DMS53 (cell line): ENCODE measurements at regions not wholly inside any gene's neighbourhood (a gene's known extent, or its start where the extent isn't known, plus 50 kb on each side); places are given as distances from the start of the nearest gene placed in this dataset.

Experiments used
- DNase-seq: peaks from one replicate; lab custom pipeline; 2025; lab: John Stamatoyannopoulos, UW

DNA sequence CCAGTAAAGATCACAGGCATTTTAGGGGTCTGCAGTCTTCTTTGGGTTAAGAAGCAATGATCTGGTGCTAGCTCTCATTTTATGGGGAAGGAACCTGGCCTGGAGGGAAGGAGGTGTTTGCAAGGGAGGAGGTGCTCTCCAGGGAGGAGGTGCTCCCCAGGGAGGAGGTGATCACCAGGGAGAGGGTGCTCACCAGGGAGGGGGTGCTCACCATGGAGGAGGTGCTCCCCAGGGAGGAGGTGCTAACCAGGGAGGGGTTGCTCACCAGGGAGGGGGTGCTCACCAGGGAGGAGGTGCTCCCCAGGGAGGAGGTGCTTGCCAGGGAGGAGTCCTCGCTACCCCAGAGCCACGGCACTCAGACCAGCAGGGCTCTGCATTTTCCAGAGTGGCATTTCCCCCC is 115.7 kb downstream of the TLE3 start:
- DNase-seq, result no peak

DNA sequence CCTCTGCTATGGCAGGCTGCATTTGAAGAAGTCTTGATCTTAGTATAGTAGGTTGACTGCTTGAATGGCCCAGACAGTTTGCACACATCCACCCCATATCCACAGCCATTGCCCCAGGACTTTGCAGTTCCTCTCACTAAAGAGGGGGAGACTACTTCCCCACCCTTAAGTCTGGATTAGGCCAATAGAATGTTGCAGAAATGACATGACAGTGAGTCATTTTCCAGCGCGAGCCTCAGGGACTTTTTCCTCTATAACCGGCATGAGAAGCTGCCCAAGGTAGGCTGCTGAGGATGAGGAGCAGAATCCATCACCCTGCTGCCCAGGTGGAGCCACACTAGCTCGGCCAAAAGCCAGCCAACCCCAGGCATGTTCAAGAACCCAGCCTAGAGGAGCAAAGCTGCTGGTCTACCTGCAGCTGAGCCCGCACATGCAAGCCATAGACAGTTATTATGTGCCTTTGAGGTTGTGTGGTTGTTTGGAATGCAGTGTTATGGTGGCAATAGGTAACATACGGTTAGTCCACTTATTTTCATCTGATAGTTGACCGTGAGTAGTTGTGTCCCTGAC is 113.9 kb downstream of the TLE3 start:
- no peak for DNase-seq

DNA sequence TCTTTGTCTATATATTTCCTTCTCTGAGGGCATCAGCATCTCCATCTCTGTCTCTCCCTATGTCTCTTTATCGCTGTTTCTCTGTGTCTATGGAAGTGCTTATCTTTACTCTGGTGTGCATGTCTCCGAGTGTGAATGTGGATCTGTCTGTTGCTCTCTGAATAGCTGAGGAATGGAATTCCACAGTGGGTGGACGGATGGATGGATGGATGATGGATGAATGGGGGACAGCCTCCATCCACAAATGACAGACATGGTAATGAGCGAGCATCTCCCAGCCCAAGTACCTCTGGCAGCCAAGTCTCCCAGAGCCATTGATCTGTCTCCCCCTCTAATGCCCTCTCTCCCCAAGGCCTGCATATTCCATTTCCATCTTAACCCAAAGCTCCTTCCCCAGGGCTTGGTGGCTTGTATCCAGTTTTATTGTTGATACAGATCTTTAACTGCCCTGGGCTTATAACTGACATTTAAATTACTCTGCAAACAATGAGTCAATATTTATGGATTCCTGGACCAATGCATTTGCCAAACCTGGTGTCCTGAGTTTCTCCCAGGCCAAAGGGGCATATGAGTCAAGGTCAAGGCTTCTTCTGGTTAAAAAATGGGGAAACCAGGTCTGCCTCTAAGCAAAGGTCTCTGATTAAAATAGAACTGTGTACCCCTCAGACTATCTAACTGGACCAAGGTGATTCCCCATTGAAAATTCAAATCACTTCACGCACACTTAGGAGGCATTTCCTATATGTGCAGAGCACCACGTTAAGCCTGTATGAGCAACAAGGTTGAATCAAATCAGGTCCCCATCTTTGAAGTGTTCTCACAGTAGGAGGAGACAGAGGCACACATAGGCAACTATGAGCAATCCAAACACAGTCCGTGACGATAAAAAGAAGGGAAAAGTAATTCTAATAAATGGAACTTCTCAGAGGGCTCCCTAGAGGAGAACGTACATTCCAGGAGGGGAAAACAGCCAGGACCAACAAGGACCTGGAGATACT is 109.9 kb downstream of the TLE3 start:
- DNase-seq, result peak; percentile 63

DNA sequence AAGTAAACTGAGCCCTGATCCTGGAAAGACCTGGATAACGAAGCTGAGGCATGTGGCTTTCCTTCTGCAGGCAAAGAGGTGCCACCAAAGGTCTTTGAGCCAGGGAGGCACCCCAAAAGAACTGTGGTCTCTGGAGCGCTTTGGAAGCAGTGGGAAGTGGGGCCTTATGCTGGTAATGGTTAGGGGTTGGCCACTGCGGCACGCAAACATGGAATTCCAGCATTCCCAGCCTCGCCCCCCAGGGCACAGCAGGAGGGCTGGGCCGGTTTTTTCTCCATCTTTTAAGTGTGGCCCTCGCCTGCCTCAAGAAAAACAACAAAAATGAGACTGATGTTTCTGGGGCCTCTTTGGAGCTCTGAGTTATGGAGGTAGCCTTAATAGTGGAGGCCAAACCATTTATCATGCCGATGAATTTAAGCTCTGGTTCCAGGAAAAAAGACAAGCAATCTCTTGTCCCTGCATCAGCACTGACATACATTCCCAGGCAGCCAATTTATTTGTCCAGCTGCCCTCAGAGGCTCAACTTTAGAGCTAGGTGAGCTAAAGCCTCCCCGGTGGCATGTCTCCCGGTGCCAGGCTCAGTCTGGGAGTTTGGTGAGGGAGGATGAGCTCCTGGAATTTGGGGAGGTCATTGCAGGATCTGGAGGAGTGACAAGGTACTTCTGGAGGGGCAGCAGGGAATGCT is 109.0 kb downstream of the TLE3 start:
- DNase-seq, result no peak

DNA sequence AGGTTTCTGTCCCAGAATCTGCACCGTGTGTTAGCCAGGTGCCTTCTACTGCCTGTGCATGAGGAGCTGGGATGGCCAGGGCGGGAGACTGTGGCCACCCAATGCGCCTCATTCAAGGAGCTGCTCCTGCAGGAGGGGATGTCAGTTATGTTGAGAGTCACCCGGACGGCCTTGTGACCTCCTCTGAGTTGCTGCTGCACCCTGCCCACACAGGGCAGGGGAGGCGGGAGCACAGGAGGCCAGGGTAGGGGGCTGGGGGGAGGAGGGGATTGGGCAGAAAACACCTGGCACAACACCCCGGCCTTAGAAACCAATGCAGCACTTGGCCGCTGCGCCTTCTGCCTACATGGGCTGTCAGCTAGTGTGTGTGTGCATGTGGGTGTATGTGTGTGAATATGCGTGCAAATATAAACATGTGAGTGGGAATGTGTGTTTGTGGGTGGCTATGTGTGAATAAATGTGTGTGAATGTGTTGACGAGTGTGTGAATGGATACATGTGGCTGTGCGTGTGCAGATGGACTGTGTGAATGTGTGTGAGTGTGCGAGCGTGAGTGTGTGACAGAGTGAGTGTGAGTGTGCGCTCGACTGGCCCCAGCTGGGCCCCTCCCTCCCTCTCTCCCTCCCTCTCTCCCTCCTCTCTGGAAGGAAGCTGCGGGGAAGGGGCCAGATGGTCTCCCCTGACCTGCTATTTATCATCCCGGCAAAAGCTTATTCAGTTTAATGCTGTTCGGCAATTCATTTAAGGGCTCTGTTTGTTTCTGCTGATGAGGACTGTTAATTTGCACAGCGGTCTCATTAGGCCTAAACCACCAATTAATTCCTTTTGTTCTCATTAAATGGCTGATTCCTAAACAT is 106.9 kb downstream of the TLE3 start:
- no peak for DNase-seq

DNA sequence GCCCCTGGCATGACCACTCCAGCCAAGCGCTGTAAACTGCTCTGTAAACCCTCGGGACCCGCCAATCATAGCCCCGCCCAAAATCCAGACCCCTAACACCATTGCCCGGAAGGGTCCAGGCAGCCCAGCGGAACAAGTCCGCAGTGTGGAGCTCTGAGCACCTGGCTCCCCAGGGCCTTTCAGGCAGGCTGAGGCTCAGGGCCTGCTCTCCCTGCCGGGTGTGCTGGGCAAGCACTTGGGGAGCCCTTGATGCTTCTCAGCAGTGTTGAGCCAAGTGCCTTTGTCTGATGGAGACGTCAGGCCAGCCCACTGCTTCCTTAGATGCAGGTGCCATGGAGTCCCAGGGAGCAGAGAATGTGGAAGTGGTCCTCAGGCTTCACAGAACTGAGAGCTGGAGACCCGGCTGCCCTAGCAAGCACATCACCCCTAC is 106.2 kb downstream of the TLE3 start:
- no peak for DNase-seq

DNA sequence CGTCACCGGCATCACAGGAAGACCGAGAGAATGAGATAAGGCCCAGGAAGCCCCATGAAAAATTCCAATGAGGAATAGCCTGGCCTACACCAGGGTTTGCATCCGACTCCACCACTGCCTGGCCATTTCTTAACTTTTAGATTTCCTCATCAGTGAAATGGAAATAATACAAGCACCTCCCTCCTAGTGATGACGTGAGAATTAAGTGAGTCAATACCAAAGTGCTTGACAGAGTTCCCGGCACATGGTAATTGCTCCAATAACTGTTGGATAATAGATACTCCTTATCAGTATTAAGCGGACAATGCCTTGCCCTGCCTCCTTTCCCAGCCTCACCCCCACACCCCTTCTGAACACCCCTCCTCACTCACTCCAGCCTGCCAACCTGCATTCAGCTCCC is 105.4 kb downstream of the TLE3 start:
- DNase-seq, result no peak

DNA sequence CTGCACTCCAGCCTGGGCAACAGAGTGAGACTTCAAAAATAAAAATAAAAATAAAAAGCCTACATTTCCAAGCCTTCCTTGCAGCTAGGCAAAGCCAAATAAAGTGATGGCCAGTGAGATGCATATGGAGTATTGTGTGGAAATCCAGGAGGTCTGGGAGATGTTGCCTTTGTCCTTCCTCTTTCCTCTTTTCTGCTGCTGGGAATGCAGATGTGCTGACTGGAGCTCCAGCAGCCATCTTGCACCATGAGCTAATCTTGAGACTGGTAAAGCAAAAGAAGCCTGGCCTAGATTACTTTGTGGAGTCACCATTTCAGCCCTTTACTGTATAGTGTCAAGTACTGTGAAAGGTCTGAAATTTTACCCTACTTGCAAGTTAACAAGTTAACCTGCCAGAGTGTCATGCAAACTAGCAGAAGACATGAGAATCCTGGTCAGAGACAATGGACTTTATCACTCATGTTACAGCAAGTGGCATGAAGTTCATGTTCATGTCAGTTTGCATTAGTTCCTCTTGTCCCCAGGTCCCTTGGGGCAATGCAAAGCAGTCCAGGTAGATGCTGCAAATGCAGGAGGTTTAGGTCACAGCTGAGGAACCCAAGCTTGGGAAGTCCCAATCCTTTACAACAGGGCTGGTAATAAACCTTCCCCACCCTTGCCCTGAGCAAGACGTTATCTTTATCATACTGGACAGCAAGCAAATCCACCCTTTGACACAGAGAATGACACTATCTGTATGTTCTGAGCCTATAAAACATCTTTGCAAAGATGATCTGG is 103.1 kb downstream of the TLE3 start:
- no peak for DNase-seq

DNA sequence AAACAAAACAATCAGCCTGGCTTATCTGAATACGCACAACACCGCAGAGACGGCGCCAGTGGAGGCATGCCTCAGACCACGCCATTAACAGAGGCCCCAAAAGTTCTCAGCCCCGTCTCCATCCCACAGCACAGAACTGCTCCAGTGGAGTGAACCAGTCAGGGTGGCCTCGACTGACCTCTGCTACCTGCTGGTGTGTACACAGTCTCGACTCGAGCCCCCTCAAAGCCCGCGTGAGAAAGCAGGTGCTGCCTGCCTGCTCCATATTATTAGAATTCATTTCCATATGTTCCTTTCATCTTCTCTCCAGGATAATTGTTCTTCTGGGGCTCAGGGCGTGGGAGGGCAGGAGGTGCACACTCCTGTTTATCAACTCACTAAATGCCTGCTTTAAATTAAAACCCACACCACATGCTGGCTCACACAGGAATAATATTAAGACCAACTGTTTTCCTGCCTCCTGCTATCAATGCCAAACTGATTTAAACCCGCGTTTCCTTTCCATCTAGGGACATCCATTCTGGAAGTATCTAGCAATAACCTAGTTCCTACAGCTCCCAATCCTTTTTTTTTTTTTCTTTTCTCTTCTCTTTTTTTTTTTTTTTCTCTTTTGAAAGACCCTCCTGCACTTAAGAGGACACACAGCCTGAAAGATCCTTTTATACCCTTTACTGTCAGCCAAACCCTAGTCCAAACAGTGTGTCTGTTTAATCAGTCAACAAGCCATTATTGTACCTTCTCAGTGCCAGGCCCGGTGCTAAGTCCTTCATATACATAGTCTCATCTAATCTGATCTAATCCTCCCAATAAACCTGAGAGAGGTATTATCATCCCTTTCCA is 101.2 kb downstream of the TLE3 start:
- peak; percentile 64 for DNase-seq

DNA sequence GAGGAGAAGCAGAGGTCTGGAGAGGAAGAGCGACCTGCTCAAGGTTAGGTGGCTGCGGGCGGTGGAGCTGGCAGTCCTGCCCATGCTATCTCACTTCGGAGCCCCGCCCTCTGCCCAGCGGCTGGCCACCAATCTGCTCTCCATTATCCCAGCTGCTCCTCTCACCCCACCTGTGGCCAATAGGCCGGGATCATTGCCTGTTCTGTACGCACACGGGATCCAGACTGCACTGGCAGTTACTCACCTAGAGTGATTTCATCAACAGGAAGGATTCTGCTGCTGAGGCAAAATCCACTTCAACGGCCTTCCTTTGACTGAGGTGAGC is 100.6 kb downstream of the TLE3 start:
- peak; percentile 96 for DNase-seq
